ENCODE measurements at regions not wholly inside any gene's neighbourhood (a gene's known extent, or its start where the extent isn't known, plus 50 kb on each side); places are given as distances from the start of the nearest gene placed in this dataset.
A peak's percentile ranks its signal among the peaks of the same experiment; 100 is the strongest.

- no peaks in the 10 kb centered on the region for H3K27me3 ChIP-seq (replicated peaks in 1 of 4; ENCODE audit: control insufficient read depth in 3 of 4, extremely low read depth in 1 of 4, insufficient read depth in 3 of 4, low read length in 3 of 4)
Measured at GRCh38 chr20:40744072-40744817, 55.2 kb upstream of the MAFB start.

More at GRCh38 chr20:40744072-40744817, 55.2 kb upstream of the MAFB start:
- Histone ChIP-seq H3K9me3 (ENCODE audit: insufficient read depth in 2 of 2, low read depth in 1 of 2, low read length in 1 of 2) (no peaks in the 10 kb centered on the region), H2AFZ (ENCODE audit: low read length) (no peak overlapping the region), H2BK5ac (ENCODE audit: low read depth, low read length) (no peak overlapping the region), H3K4ac (replicated peaks; ENCODE audit: insufficient read length, low read depth, low read length) (no peak overlapping the region), H3K79me1 (ENCODE audit: low read depth, low read length) (no peaks in the 10 kb centered on the region), H2BK120ac (replicated peaks; ENCODE audit: low read depth, low read length) (no peak overlapping the region), H4K20me1 (replicated peaks in 1 of 2; ENCODE audit: control insufficient read depth in 1 of 2, insufficient read depth in 2 of 2, low read length in 2 of 2) (no peaks in the 10 kb centered on the region), H3K23me2 (ENCODE audit: low read depth, low read length) (no peaks in the 10 kb centered on the region), H3K27ac (ENCODE audit: low read depth, low read length) (no peak overlapping the region), H3K4me2 (ENCODE audit: insufficient read depth in 1 of 2, low read depth in 2 of 2, low read length in 2 of 2) (no peak overlapping the region), H2AK5ac (ENCODE audit: low read depth, low read length) (no peak overlapping the region), H2BK15ac (ENCODE audit: low read length) (no peak overlapping the region), H3K14ac (ENCODE audit: insufficient read length) (no peak overlapping the region), H3K4me3 (ENCODE audit: extremely low read depth in 1 of 4, insufficient read depth in 2 of 4, low read depth in 3 of 4, low read length in 4 of 4) (no peak overlapping the region), H3K9ac (replicated peaks in 1 of 4; ENCODE audit: extremely low read depth in 1 of 4, low read depth in 3 of 4, low read length in 3 of 4) (no peak overlapping the region), H2BK20ac (ENCODE audit: low read length) (no peak overlapping the region), H4K8ac (ENCODE audit: extremely low read depth, insufficient read depth, low read length) (no peak overlapping the region), H4K5ac (ENCODE audit: insufficient read length, low read depth, low read length) (no peak overlapping the region), H3K36me3 (ENCODE audit: control insufficient read depth in 2 of 4, insufficient read depth in 4 of 4, low read length in 3 of 4) (no peaks in the 10 kb centered on the region), H3K56ac (replicated peaks; ENCODE audit: insufficient read length, low read depth, low read length) (no peak overlapping the region), H4K91ac (replicated peaks; ENCODE audit: insufficient read length, low read length) (no peak overlapping the region), H3K23ac (ENCODE audit: insufficient read length) (no peak overlapping the region), H3K79me2 (ENCODE audit: control insufficient read depth in 1 of 2, insufficient read depth in 2 of 2, low read length in 2 of 2) (no peaks in the 10 kb centered on the region), H2BK12ac (ENCODE audit: low read depth, low read length) (no peak overlapping the region), H3K4me1 (replicated peaks in 1 of 4; ENCODE audit: control insufficient read depth in 3 of 4, insufficient read depth in 4 of 4, low read length in 3 of 4) (no peaks in the 10 kb centered on the region), H3K18ac (ENCODE audit: extremely low read depth, low read length) (no peak overlapping the region)
- DNase-seq (ENCODE audit: low read depth in 1 of 2, low spot score in 2 of 2): peak in 1 of 2 experiments; percentile 22
- ChIA-PET POLR2A (ENCODE audit: partially characterized antibody) (no interaction called here), CTCF (ENCODE audit: partially characterized antibody) (interaction anchor here (0.7 to 7.4 kb wide), 11 partner anchors 9 to 219 kb away, joined by 3 to 43 read pairs (median 5); no protein-coding TSS in a partner anchor)
- FAIRE-seq: no peak
- 88% methylated on average over 15 of the region's 15 CpGs; no CpG with 5 or more reads in 1 of the 2 experiments for WGBS, 2 experiments (ENCODE audit: extremely low coverage in 1 of 2, insufficient coverage in 1 of 2, insufficient read length in 1 of 2, insufficient replicate concordance in 2 of 2, low coverage in 1 of 2, low lambda C conversion rate in 2 of 2, missing lambda C conversion rate in 1 of 2)
